ENCODE measurements at regions not wholly inside any gene's neighbourhood (a gene's known extent, or its start where the extent isn't known, plus 50 kb on each side); places are given as distances from the start of the nearest gene placed in this dataset.

- Mint-ChIP-seq H3K4me3 (ENCODE audit: low read depth) (no peak overlapping the region), H3K9me3 (peaks cover 26% of the 10 kb centered on the region), H3K4me1 (ENCODE audit: low read depth) (no peaks in the 10 kb centered on the region), H3K36me3 (ENCODE audit: low read depth) (no peaks in the 10 kb centered on the region), H3K27ac (no peak overlapping the region), H3K27me3 (ENCODE audit: low read depth) (no peaks in the 10 kb centered on the region)
- DNase-seq (ENCODE audit: low spot score): no peak
- intact Hi-C loops (cut with micrococcal nuclease): no loop called here
Observed at GRCh38 chr4:60194214-60194613, 1005.9 kb upstream of the ADGRL3 start.

- H3K27ac Mint-ChIP-seq: no peak overlapping the region
- H3K4me1 Mint-ChIP-seq (ENCODE audit: low read depth): no peaks in the 10 kb centered on the region
Observed at GRCh38 chr4:60195256-60195655, 1004.9 kb upstream of the ADGRL3 start.

GRCh38 chr4:60201052-60201673 lies 999.0 kb upstream of the ADGRL3 start:
- intact Hi-C loops (cut with micrococcal nuclease): no loop called here
- no peak for DNase-seq (ENCODE audit: low spot score)
- Mint-ChIP-seq H3K27me3 (ENCODE audit: low read depth) (no peaks in the 10 kb centered on the region), H3K4me1 (ENCODE audit: low read depth) (no peaks in the 10 kb centered on the region), H3K4me3 (ENCODE audit: low read depth) (no peak overlapping the region), H3K27ac (no peak overlapping the region), H3K36me3 (ENCODE audit: low read depth) (no peaks in the 10 kb centered on the region), H3K9me3 (no peaks in the 10 kb centered on the region)

More at GRCh38 chr4:60195256-60195655, 1004.9 kb upstream of the ADGRL3 start:
- no peak for DNase-seq (ENCODE audit: low spot score)
- H3K9me3 Mint-ChIP-seq: peaks cover 21% of the 10 kb centered on the region
- no peaks in the 10 kb centered on the region for H3K36me3 Mint-ChIP-seq (ENCODE audit: low read depth)
- intact Hi-C loops (cut with micrococcal nuclease): no loop called here
- H3K27me3 Mint-ChIP-seq (ENCODE audit: low read depth): no peaks in the 10 kb centered on the region
- H3K4me3 Mint-ChIP-seq (ENCODE audit: low read depth): no peak overlapping the region

- H3K27me3 Mint-ChIP-seq (ENCODE audit: low read depth): no peaks in the 10 kb centered on the region
- DNase-seq (ENCODE audit: low spot score): no peak
- no peaks in the 10 kb centered on the region for H3K36me3 Mint-ChIP-seq (ENCODE audit: low read depth)
- no peak overlapping the region for H3K4me3 Mint-ChIP-seq (ENCODE audit: low read depth)
- H3K27ac Mint-ChIP-seq: no peak overlapping the region
- intact Hi-C loops (cut with micrococcal nuclease): no loop called here
- H3K4me1 Mint-ChIP-seq (ENCODE audit: low read depth): no peaks in the 10 kb centered on the region
- H3K9me3 Mint-ChIP-seq: peaks cover 12% of the 10 kb centered on the region
Observed at GRCh38 chr4:60209588-60209987, 990.5 kb upstream of the ADGRL3 start.

- H3K27ac Mint-ChIP-seq: no peak overlapping the region
- H3K4me1 Mint-ChIP-seq (ENCODE audit: low read depth): no peaks in the 10 kb centered on the region
- H3K27me3 Mint-ChIP-seq (ENCODE audit: low read depth): no peaks in the 10 kb centered on the region
- DNase-seq (ENCODE audit: low spot score): no peak
- peaks cover 10% of the 10 kb centered on the region for H3K9me3 Mint-ChIP-seq
- H3K36me3 Mint-ChIP-seq (ENCODE audit: low read depth): no peaks in the 10 kb centered on the region
- intact Hi-C loops (cut with micrococcal nuclease): no loop called here
- no peak overlapping the region for H3K4me3 Mint-ChIP-seq (ENCODE audit: low read depth)
Observed at GRCh38 chr4:60215906-60216305, 984.2 kb upstream of the ADGRL3 start.

GRCh38 chr4:60216752-60217151 lies 983.4 kb upstream of the ADGRL3 start:
- H3K4me3 Mint-ChIP-seq (ENCODE audit: low read depth): no peak overlapping the region
- H3K27me3 Mint-ChIP-seq (ENCODE audit: low read depth): no peaks in the 10 kb centered on the region
- H3K4me1 Mint-ChIP-seq (ENCODE audit: low read depth): no peaks in the 10 kb centered on the region
- H3K9me3 Mint-ChIP-seq: peaks cover 3% of the 10 kb centered on the region
- H3K27ac Mint-ChIP-seq: no peak overlapping the region
- intact Hi-C loops (cut with micrococcal nuclease): no loop called here
- no peak for DNase-seq (ENCODE audit: low spot score)
- no peaks in the 10 kb centered on the region for H3K36me3 Mint-ChIP-seq (ENCODE audit: low read depth)

- intact Hi-C loops (cut with micrococcal nuclease): no loop called here
- H3K9me3 Mint-ChIP-seq: peaks cover 5% of the 10 kb centered on the region
- no peaks in the 10 kb centered on the region for H3K27me3 Mint-ChIP-seq (ENCODE audit: low read depth)
- H3K4me3 Mint-ChIP-seq (ENCODE audit: low read depth): no peak overlapping the region
- H3K36me3 Mint-ChIP-seq (ENCODE audit: low read depth): no peaks in the 10 kb centered on the region
- H3K27ac Mint-ChIP-seq: no peak overlapping the region
- no peaks in the 10 kb centered on the region for H3K4me1 Mint-ChIP-seq (ENCODE audit: low read depth)
- DNase-seq (ENCODE audit: low spot score): no peak
Observed at GRCh38 chr4:60221866-60222265, 978.3 kb upstream of the ADGRL3 start.

GRCh38 chr4:60223208-60223923 lies 976.8 kb upstream of the ADGRL3 start:
- peaks cover 5% of the 10 kb centered on the region for H3K9me3 Mint-ChIP-seq
- H3K27ac Mint-ChIP-seq: no peak overlapping the region
- no peak for DNase-seq (ENCODE audit: low spot score)
- intact Hi-C loops (cut with micrococcal nuclease): no loop called here
- no peaks in the 10 kb centered on the region for H3K36me3 Mint-ChIP-seq (ENCODE audit: low read depth)
- no peaks in the 10 kb centered on the region for H3K27me3 Mint-ChIP-seq (ENCODE audit: low read depth)
- no peak overlapping the region for H3K4me3 Mint-ChIP-seq (ENCODE audit: low read depth)
- H3K4me1 Mint-ChIP-seq (ENCODE audit: low read depth): no peaks in the 10 kb centered on the region

- no peak overlapping the region for H3K4me3 Mint-ChIP-seq (ENCODE audit: low read depth)
- no peak overlapping the region for H3K27ac Mint-ChIP-seq
- no peaks in the 10 kb centered on the region for H3K4me1 Mint-ChIP-seq (ENCODE audit: low read depth)
- H3K36me3 Mint-ChIP-seq (ENCODE audit: low read depth): no peaks in the 10 kb centered on the region
- intact Hi-C loops (cut with micrococcal nuclease): no loop called here
- no peaks in the 10 kb centered on the region for H3K27me3 Mint-ChIP-seq (ENCODE audit: low read depth)
- H3K9me3 Mint-ChIP-seq: peaks cover 10% of the 10 kb centered on the region
- no peak for DNase-seq (ENCODE audit: low spot score)
Observed at GRCh38 chr4:60241866-60242265, 958.3 kb upstream of the ADGRL3 start.

- Mint-ChIP-seq H3K9me3 (peaks cover 13% of the 10 kb centered on the region), H3K27me3 (ENCODE audit: low read depth) (no peaks in the 10 kb centered on the region), H3K27ac (no peak overlapping the region), H3K4me3 (ENCODE audit: low read depth) (no peak overlapping the region), H3K36me3 (ENCODE audit: low read depth) (no peaks in the 10 kb centered on the region), H3K4me1 (ENCODE audit: low read depth) (no peaks in the 10 kb centered on the region)
- intact Hi-C loops (cut with micrococcal nuclease): no loop called here
- no peak for DNase-seq (ENCODE audit: low spot score)
Observed at GRCh38 chr4:60249784-60250183, 950.3 kb upstream of the ADGRL3 start.

- Mint-ChIP-seq H3K4me1 (ENCODE audit: low read depth) (no peaks in the 10 kb centered on the region), H3K4me3 (ENCODE audit: low read depth) (no peak overlapping the region), H3K27ac (no peak overlapping the region), H3K27me3 (ENCODE audit: low read depth) (no peaks in the 10 kb centered on the region), H3K36me3 (ENCODE audit: low read depth) (no peaks in the 10 kb centered on the region), H3K9me3 (peaks cover 18% of the 10 kb centered on the region)
- DNase-seq (ENCODE audit: low spot score): no peak
- intact Hi-C loops (cut with micrococcal nuclease): no loop called here
Observed at GRCh38 chr4:60250657-60251056, 949.5 kb upstream of the ADGRL3 start.

GRCh38 chr4:60259781-60260180 lies 940.3 kb upstream of the ADGRL3 start:
- Mint-ChIP-seq H3K27me3 (ENCODE audit: low read depth) (no peaks in the 10 kb centered on the region), H3K27ac (no peak overlapping the region), H3K9me3 (peaks cover 21% of the 10 kb centered on the region), H3K36me3 (ENCODE audit: low read depth) (no peaks in the 10 kb centered on the region), H3K4me3 (ENCODE audit: low read depth) (no peak overlapping the region), H3K4me1 (ENCODE audit: low read depth) (no peaks in the 10 kb centered on the region)
- intact Hi-C loops (cut with micrococcal nuclease): no loop called here
- DNase-seq (ENCODE audit: low spot score): no peak

GRCh38 chr4:60266505-60266904 lies 933.6 kb upstream of the ADGRL3 start:
- DNase-seq (ENCODE audit: low spot score): no peak
- Mint-ChIP-seq H3K4me1 (ENCODE audit: low read depth) (no peaks in the 10 kb centered on the region), H3K36me3 (ENCODE audit: low read depth) (no peaks in the 10 kb centered on the region), H3K4me3 (ENCODE audit: low read depth) (no peak overlapping the region), H3K27ac (no peak overlapping the region), H3K27me3 (ENCODE audit: low read depth) (no peaks in the 10 kb centered on the region), H3K9me3 (peaks cover 26% of the 10 kb centered on the region)
- intact Hi-C loops (cut with micrococcal nuclease): no loop called here

Measured in activated T-helper 2 cell treated with anti-CD3 and anti-CD28 coated beads, Interferon-gamma antibody, Interleukin-2, Interleukin-4, amounts not matched to agents 10 μg/mL and 5 μg/mL and 100 μg/mL, durations not matched to agents 14 hours and 24 hours and 36 hours (primary cell).